ENCODE measurements at regions not wholly inside any gene's neighbourhood (a gene's known extent, or its start where the extent isn't known, plus 50 kb on each side); places are given as distances from the start of the nearest gene placed in this dataset.

DNA sequence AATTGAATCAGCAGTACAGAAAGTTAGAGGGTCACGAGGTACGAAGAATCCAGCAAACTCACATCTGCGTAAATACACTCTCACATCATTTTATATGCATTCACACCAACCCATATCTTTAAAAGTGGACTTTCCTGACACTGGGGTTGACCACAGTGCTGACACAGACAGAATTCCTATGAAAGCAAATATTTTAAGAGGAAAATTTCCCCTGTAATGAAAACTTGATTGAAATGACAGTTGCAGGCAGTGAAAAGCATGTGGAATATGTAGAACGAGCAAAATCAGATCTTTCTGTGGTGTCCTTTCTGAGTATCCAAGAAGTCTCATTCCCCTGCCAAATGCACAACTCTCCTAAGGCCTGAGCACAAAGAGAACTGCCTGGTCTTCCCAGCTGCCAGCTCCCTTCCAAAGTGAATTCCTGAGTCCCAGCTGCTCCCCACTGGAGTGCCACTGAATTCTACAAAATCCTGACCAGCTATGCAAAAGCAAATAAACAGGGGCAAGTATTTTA lies 50.5 kb upstream of the FAM9C start:
- 62% methylated on average over 4 of the region's 4 CpGs for WGBS
- H3K27ac ChIP-seq: no peak overlapping the region
- H3K9me3 ChIP-seq: no peaks in the 10 kb centered on the region

GRCh38 chrX:13094374-13094773 lies 50.0 kb upstream of the FAM9C start:
- intact Hi-C loops (cut with DNase I): loop anchor here (5.0 kb wide), 1 partner anchor 122 kb away; no protein-coding TSS in a partner anchor
- H3K27ac ChIP-seq: no peak overlapping the region

More for the DNA sequence above, 50.5 kb upstream of the FAM9C start:
- H3K4me3 ChIP-seq: no peak overlapping the region
- no peaks in the 10 kb centered on the region for H3K4me1 ChIP-seq (replicated peaks)
- TF ChIP-seq POLR2A (IDR thresholded peaks at IDR 0.05) (no peak), POLR2AphosphoS5 (IDR thresholded peaks at IDR 0.05) (no peak), CTCF (IDR thresholded peaks at IDR 0.05) (no peak)
- H3K36me3 ChIP-seq: no peaks in the 10 kb centered on the region
- no peaks in the 10 kb centered on the region for H3K27me3 ChIP-seq (replicated peaks; ENCODE audit: insufficient read depth)
- intact Hi-C loops (cut with DNase I): loop anchor here (5.0 kb wide), 1 partner anchor 123 kb away; no protein-coding TSS in a partner anchor
- DNase-seq (ENCODE audit: low spot score): no peak

More at GRCh38 chrX:13094374-13094773, 50.0 kb upstream of the FAM9C start:
- Histone ChIP-seq H3K9me3 (no peaks in the 10 kb centered on the region), H3K27me3 (replicated peaks; ENCODE audit: insufficient read depth) (no peaks in the 10 kb centered on the region), H3K36me3 (no peaks in the 10 kb centered on the region), H3K4me3 (no peak overlapping the region), H3K4me1 (replicated peaks) (no peaks in the 10 kb centered on the region)
- DNase-seq (ENCODE audit: low spot score): no peak
- TF ChIP-seq CTCF (IDR thresholded peaks at IDR 0.05): no peak
- no peak for TF ChIP-seq POLR2A (IDR thresholded peaks at IDR 0.05)
- TF ChIP-seq POLR2AphosphoS5 (IDR thresholded peaks at IDR 0.05): no peak
